K562 (cell line): ENCODE measurements at regions not wholly inside any gene's neighbourhood (a gene's known extent, or its start where the extent isn't known, plus 50 kb on each side); places are given as distances from the start of the nearest gene placed in this dataset.

Experiments
- ARID1B ChIP-seq: fragments of 450-650 bp; IDR thresholded peaks from 2 replicates; pipeline ENCODE4 v1.6.1; 2016; ENCODE audit warnings: antibody characterized with exemption, mild to moderate bottlenecking, inconsistent platforms
- ARID3A ChIP-seq: IDR thresholded peaks from 2 replicates; pipeline ENCODE4 v1.6.1; 2012; ENCODE audit warnings: low read depth, low read length, improper control_type of control experiment, borderline replicate concordance
- ASH1L ChIP-seq: fragments of 450-650 bp; IDR thresholded peaks from 2 replicates; pipeline ENCODE4 v1.6.1; 2018; ENCODE audit warnings: borderline replicate concordance, mild to moderate bottlenecking, low read depth; ENCODE audit not compliant: partially characterized antibody
- CBFA2T2 ChIP-seq: fragments of 450-650 bp; conservative IDR thresholded peaks from 2 replicates; pipeline ENCODE4 v1.6.1; 2017; ENCODE audit warnings: mild to moderate bottlenecking
- CBFA2T3 ChIP-seq: fragments of 450-650 bp; IDR thresholded peaks from 2 replicates; pipeline ENCODE4 v1.6.1; 2017
- CREB1 ChIP-seq, 2 experiments: sonication (generic) in 1 of 2; formaldehyde crosslinking in 1 of 2; IDR thresholded peaks; 2 replicates each; pipeline versions ENCODE4 v1.6.1 to v1.8.0; 2012 to 2022; ENCODE audit warnings: inconsistent platforms in 1 of 2, mild to moderate bottlenecking in 1 of 2, missing genetic modification reagents in 1 of 2, moderate library complexity in 1 of 2
- GATAD2B ChIP-seq: fragments of 450-650 bp; IDR thresholded peaks from 2 replicates; pipeline ENCODE4 v1.6.1; 2017; ENCODE audit warnings: mild to moderate bottlenecking, borderline replicate concordance
- HDAC1 ChIP-seq, 2 experiments: fragments of 450-650 bp; IDR thresholded peaks; 2 replicates each; pipeline ENCODE4 v1.6.1; 2016 to 2017; ENCODE audit warnings: inconsistent platforms in 1 of 2, mild to moderate bottlenecking in 1 of 2, moderate library complexity in 1 of 2
- JUND ChIP-seq, 2 experiments: IDR thresholded peaks; 2 replicates in 1 of 2; 3 replicates in 1 of 2; pipeline ENCODE4 v1.6.1; 2011; ENCODE audit warnings: borderline replicate concordance in 2 of 2, low read depth in 2 of 2, low read length in 2 of 2, improper control_type of control experiment in 1 of 2, missing biosample characterization in 1 of 2, missing genetic modification characterization in 1 of 2, missing genetic modification reagents in 1 of 2
- KDM1A ChIP-seq, 2 experiments: fragments of 450-650 bp; IDR thresholded peaks; 2 replicates each; pipeline ENCODE4 v1.6.1; 2016; ENCODE audit warnings: mild to moderate bottlenecking in 2 of 2
- KDM5B ChIP-seq: fragments of 200-600 bp; sonication (generic); IDR thresholded peaks from 2 replicates; pipeline ENCODE4 v1.6.1; 2012; ENCODE audit warnings: low read depth, mild to moderate bottlenecking, moderate library complexity, low read length, control low read depth, inconsistent platforms; ENCODE audit not compliant: insufficient replicate concordance
- MBD2 ChIP-seq: sonication (generic); IDR thresholded peaks from 2 replicates; pipeline ENCODE4 v1.6.1; 2016; ENCODE audit warnings: low read depth, borderline replicate concordance
- MNT ChIP-seq, 2 experiments: fragments of 450-650 bp; conservative IDR thresholded peaks; 2 replicates each; pipeline ENCODE4 v1.6.1; 2017; ENCODE audit warnings: mild to moderate bottlenecking in 2 of 2, moderate library complexity in 2 of 2
- NCOA6 ChIP-seq: fragments of 450-650 bp; IDR thresholded peaks from 2 replicates; pipeline ENCODE4 v1.6.1; 2017; ENCODE audit warnings: mild to moderate bottlenecking
- NCOR1 ChIP-seq: fragments of 450-650 bp; IDR thresholded peaks from 2 replicates; pipeline ENCODE4 v1.6.1; 2016; ENCODE audit warnings: mild to moderate bottlenecking, moderate library complexity
- POLR3G ChIP-seq: IDR thresholded peaks from 2 replicates; pipeline ENCODE4 v1.6.1; 2011; ENCODE audit not compliant: insufficient read length, insufficient replicate concordance; ENCODE audit errors: extremely low read depth
- RBM34 ChIP-seq: fragments of 200-400 bp; formaldehyde crosslinking; IDR thresholded peaks from 2 replicates; pipeline ENCODE4 v1.6.1; 2018; ENCODE audit warnings: low read length, borderline replicate concordance; ENCODE audit not compliant: insufficient read depth
- SMARCE1 ChIP-seq: fragments of 450-650 bp; IDR thresholded peaks from 2 replicates; pipeline ENCODE4 v1.7.1; 2016; ENCODE audit warnings: mild to moderate bottlenecking
- SMC3 ChIP-seq: conservative IDR thresholded peaks from 2 replicates; pipeline ENCODE4 v1.6.1; 2011; ENCODE audit warnings: low read depth, low read length, improper control_type of control experiment; ENCODE audit not compliant: insufficient read depth
- STAT5A ChIP-seq: IDR thresholded peaks from 2 replicates; pipeline ENCODE4 v1.6.1; 2012; ENCODE audit warnings: low read length, inconsistent platforms, borderline replicate concordance
- TAL1 ChIP-seq: fragments of 450-650 bp; IDR thresholded peaks from 2 replicates; pipeline ENCODE4 v1.6.1; 2016; ENCODE audit warnings: mild to moderate bottlenecking
- TCFL5 ChIP-seq: fragments of 250-450 bp; sonication (Bioruptor Pico); conservative IDR thresholded peaks from 2 replicates; pipeline ENCODE4 v1.6.1; 2021; ENCODE audit warnings: mild to moderate bottlenecking, moderate library complexity, matching md5 sums
- TEAD4 ChIP-seq, 2 experiments: sonication (generic) in 1 of 2; formaldehyde crosslinking in 1 of 2; IDR thresholded peaks; 2 replicates each; pipeline versions ENCODE4 v1.6.1 to v1.8.0; 2012 to 2022; ENCODE audit warnings: borderline replicate concordance in 1 of 2, inconsistent platforms in 1 of 2, low read length in 1 of 2, mild to moderate bottlenecking in 1 of 2, missing genetic modification reagents in 1 of 2
- ZNF57 ChIP-seq: fragments of 450-650 bp; formaldehyde crosslinking; IDR thresholded peaks from 2 replicates; pipeline ENCODE4 v1.4.0; 2020; ENCODE audit warnings: mild to moderate bottlenecking, moderate library complexity
- ZNF584 ChIP-seq: fragments of 200-800 bp; sonication (Bioruptor generic); IDR thresholded peaks from 2 replicates; pipeline ENCODE4 v1.6.1; 2016; ENCODE audit warnings: low read depth, mild to moderate bottlenecking, missing genetic modification characterization, missing compliant biosample characterization

GRCh38 chr7:119964788-119965542 lies 308.0 kb upstream of the KCND2 start (continued):
- TF ChIP-seq MNT (conservative IDR thresholded peaks at IDR 0.05), result 0 out of 4 replicates have a peak, but pooled peaks of 1 of the 2 experiments have one; percentile 46
- TF ChIP-seq JUND (IDR thresholded peaks at IDR 0.05; ENCODE audit: borderline replicate concordance, low read depth, low read length), result peak; percentile 85
- peak; percentile 80; the same call in 2 of the 3 replicates for TF ChIP-seq JUND (tag; IDR thresholded peaks at IDR 0.05; ENCODE audit: borderline replicate concordance, low read depth, low read length)
- TF ChIP-seq TCFL5 (CRISPR knock-in tag), result no peak
- 0 out of 2 replicates have a peak, but pooled peaks have one; percentile 41 for TF ChIP-seq MBD2
- no peak for TF ChIP-seq ASH1L
- TF ChIP-seq CREB1 (IDR thresholded peaks at IDR 0.05), result peak; percentile 33; the same call in 1 of the 2 replicates
- TF ChIP-seq CREB1 (CRISPR knock-in tag; IDR thresholded peaks at IDR 0.05), result no peak
- peak; percentile 73; the same call in 1 of the 2 replicates for TF ChIP-seq ARID3A
- TF ChIP-seq POLR3G, result no peak
- TF ChIP-seq TEAD4 (IDR thresholded peaks at IDR 0.05; ENCODE audit: low read length), result peak; percentile 77
- TF ChIP-seq TEAD4 (CRISPR knock-in tag; IDR thresholded peaks at IDR 0.05; ENCODE audit: borderline replicate concordance), result no peak
- TF ChIP-seq NCOR1, result peak; percentile 74
- TF ChIP-seq ZNF57 (CRISPR knock-in tag), result no peak
- peak; percentile 73 for TF ChIP-seq CBFA2T2
- TF ChIP-seq KDM5B, result no peak
- peak; percentile 17; the same call in 1 of the 2 replicates for TF ChIP-seq NCOA6
- peak; percentile 87 for TF ChIP-seq CBFA2T3
- TF ChIP-seq KDM1A (IDR thresholded peaks at IDR 0.05), result peak; percentile 61 to 65; a peak in 3 of 4 replicates
- TF ChIP-seq HDAC1 (IDR thresholded peaks at IDR 0.05), result peak in 1 of 2 experiments; percentile 53; a peak in 2 of 4 replicates
- TF ChIP-seq GATAD2B, result peak; percentile 55
- TF ChIP-seq SMARCE1, result peak; percentile 85
- TF ChIP-seq ZNF584, result no peak; the same call in 1 of the 2 replicates
- TF ChIP-seq STAT5A, result peak; percentile 47; the same call in 1 of the 2 replicates
- TF ChIP-seq SMC3, result no peak
- peak; percentile 89 for TF ChIP-seq ARID1B
- TF ChIP-seq TAL1, result peak; percentile 28; the same call in 1 of the 2 replicates
- TF ChIP-seq RBM34, result no peak
